ENCODE measurements at regions not wholly inside any gene's neighbourhood (a gene's known extent, or its start where the extent isn't known, plus 50 kb on each side); places are given as distances from the start of the nearest gene placed in this dataset.

GRCh38 chr2:139946690-139947089 is 1166.5 kb upstream of the NXPH2 start:
- no peak for DNase-seq (ENCODE audit: low read depth)

- DNase-seq (ENCODE audit: low read depth) = no peak
Observed at GRCh38 chr2:139940686-139941085, 1160.5 kb upstream of the NXPH2 start.

DNA sequence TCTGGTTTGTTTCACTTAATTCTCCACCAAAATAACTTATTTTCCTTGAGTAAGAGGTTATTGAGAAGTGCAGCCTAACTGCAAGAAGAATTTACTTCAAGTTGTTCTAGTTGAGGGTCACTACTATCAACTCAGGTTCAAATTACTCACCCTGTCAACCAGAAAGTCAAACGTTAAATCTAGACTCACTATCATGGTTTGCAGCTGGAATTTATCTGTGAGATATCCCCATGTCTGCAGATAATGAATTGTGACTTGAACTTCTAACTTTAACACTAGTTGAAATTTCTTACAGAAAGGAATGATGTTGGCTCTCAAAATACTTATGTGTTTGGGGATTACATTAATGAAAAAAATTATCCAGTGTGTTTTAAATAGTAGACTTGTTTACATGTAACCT is 1145.7 kb upstream of the NXPH2 start:
- DNase-seq (ENCODE audit: low read depth) = no peak

- no peak for DNase-seq (ENCODE audit: low read depth)
Observed at GRCh38 chr2:139924070-139924469, 1143.9 kb upstream of the NXPH2 start.

- DNase-seq (ENCODE audit: low read depth) = no peak
Observed at GRCh38 chr2:139918982-139919381, 1138.8 kb upstream of the NXPH2 start.

DNA sequence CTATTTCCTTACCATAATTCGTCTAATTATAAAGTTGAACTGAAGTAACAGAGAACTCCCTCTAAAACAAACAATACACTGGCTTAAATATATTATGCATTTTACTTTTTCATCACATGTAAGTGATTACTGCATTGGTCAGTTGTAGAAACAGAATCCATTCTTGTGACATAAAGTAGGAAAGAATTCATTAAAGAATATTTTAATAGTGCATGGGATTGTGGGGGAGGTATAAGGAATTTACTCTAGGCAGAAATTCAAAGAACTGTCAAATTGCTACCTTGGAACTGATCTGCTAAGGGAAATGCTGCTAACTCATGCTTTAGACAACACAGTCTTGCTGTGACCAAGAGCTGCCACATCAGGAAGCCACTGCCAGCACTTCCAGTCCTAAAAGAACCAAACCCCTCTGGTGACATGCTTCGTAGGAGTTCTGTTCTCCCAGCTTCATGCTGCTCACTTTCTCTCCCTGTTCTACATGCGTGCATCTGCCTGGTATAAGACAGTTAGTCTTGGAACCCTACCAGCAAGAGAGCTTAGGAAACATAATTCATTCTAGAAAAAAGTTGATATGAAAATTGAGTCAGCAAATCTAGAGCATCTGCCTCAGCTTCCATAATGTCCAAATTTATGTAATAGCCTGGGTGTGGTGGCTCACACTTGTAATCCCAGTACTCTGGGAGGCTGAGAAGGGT is 1137.6 kb upstream of the NXPH2 start:
- no peak for DNase-seq (ENCODE audit: low read depth)

DNA sequence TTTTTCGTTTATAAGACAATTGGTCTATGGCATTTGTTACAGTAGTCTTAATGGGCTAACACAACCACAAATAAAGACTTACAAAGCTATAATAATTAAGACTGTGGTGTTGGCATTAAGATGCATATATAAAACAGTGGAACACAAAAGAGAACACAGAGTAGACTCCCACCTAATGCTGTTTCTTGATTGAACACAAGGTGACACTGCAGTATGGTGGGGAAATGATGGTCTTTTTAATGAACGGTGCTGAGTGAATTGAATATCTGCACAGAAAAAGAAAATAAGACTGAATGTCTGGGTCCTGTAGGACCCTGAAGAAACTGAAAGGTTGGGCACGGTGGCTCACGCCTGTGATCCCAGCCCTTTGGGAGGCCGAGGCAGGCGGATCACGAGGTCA is 1136.6 kb upstream of the NXPH2 start:
- no peak for DNase-seq (ENCODE audit: low read depth)

DNA sequence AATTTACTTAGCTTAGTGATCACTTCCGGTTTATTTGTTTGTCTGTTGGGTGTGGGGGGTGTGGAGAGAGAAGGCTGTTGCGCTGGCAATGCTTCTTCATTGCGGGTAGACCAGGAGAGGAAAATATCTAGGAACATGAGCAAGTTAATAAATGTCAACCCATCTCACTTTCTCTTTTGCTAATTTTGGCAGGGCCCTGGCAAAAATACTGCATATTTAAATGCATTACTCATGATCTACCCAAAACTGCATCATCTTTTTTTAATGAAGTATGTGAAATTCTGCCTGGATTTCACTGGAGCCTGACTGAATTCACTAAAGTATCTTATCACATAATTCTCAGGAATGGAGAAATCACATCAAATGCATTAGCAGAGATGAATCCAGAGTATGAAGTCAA is 1131.0 kb upstream of the NXPH2 start:
- DNase-seq (ENCODE audit: low read depth) = no peak

- no peak for DNase-seq (ENCODE audit: low read depth)
Observed at GRCh38 chr2:139909136-139909535, 1128.9 kb upstream of the NXPH2 start.

DNA sequence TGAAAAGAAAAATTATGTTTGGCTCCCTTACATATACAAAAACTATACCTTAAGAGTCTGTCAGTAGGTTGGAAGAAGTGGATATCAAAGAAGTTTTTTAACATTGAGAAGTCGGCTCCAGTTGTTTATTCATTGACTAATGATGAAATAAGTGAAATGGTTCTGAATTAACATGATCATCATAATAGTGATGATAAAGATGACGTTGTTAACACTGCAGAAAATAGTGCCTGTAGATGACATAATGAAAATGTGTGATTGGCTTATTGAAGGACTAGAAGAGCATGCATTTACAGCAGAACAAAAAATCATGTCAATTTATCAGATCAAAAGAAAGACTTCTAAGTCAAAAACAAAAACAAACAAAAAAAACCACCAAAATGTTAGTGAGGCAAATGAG is 1125.4 kb upstream of the NXPH2 start:
- no peak for DNase-seq (ENCODE audit: low read depth)

DNA sequence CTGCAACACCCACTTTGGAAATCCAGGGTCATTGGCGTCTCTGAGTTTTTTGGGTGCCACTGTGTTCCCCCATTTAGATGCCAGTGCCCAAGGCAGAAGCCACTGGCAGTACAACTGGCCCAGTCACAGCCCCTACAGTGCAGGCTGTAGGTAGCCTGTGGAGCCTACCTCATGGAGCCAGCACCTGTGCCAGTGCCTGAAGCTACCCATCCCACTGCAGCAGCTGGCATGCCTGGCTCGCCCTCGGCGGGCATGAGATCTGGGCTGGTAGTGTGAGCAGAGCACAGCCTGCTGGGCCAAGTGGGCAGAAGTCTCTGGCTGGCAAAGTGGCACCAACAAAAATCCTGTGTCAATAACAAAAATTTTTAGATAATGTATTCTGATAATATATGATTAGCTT is 1111.4 kb upstream of the NXPH2 start:
- no peak for DNase-seq (ENCODE audit: low read depth)

- no peak for DNase-seq (ENCODE audit: low read depth)
Observed at GRCh38 chr2:139885921-139886498, 1105.8 kb upstream of the NXPH2 start.

GRCh38 chr2:139876964-139877363 is 1096.8 kb upstream of the NXPH2 start:
- DNase-seq (ENCODE audit: low read depth) = no peak

DNA sequence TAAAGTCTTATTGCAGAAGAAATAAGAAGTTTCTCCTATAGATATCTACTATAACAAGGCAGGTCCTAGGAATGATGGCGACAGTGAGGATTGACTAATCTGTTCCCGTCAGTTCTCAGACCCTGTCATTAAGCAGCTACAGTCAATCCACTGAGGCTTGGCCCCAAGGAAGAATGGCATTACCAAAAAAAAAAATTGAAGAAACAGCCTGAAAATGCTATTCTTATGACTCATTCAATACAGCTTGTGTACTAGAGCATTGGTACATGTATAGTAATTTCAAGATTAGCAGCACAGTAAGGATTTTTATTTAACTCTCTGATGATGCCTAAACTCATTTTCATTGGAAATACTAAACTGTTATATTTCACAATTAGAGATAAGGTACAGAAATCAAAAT is 1096.1 kb upstream of the NXPH2 start:
- DNase-seq (ENCODE audit: low read depth) = no peak

DNA sequence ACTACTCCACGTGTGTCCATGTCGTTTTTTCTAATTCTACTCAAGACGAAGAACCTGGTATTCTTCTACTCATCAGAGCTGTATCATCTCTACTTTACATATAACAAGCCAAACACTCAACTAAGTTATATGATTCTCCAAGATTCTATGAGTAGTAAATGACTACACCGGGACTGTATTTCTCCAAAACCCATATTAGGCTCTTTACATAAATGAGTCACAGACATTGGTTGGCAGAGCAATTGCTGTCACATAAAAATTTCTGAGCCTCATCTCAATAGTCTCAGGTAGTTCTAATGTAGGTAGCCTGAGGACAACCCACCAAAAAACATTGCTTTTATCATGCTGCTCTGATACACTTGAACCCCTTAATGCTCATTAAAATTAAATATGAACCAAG is 1092.3 kb upstream of the NXPH2 start:
- no peak for DNase-seq (ENCODE audit: low read depth)

GRCh38 chr2:139872032-139872431 is 1091.8 kb upstream of the NXPH2 start:
- no peak for DNase-seq (ENCODE audit: low read depth)

DNA sequence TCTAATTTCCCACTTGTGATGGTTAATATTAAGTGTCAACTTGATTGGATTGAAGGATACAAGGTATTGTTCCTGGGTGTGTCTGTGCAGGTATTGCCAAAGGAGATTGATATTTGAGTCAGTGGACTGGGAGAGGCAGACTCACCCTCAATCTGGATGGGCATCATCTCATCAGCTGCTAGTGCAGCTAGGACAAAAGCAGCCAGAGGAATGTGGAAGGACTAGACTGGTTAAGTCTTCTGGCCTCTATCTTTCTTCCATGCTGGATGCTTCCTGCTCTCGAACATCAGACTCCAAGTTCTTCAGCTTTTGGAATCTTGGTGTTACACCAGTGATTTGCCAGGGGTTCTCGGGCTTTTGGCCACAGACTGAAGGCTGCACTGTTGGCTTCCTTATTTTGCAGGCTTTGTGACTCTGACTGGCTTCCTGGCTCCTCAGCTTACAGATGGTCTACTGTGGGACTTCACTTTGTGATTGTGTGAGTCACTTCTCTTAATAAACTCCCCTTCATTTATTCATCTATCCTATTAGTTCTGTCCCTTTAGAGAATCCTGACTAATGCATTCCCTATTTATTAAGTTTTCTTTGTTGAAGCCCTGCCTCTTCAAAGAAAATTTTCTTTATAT is 1087.5 kb upstream of the NXPH2 start:
- DNase-seq (ENCODE audit: low read depth) = no peak

DNA sequence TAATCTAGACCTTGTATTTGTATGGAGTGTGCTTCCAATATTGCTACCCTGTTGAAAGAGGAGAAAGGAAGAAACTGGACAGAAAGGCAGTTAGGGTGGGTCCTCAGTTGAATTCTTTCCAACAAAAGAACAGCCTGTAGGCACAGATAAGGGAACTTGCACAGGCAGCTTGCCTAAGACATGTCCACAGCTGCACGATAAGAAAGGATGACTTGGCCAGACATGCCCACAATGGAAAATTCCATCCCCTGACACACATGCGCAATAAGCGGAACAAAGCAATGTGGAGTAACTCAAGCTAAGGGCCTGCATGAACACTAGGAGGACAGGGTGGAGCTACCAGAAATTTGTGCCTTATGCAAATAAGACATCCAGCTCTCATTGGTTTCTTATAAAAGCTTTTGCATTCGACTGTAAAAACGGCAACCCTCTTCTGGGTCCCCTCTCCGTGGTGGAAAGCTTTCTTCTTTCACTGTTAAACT is 1084.7 kb upstream of the NXPH2 start:
- no peak for DNase-seq (ENCODE audit: low read depth)

DNA sequence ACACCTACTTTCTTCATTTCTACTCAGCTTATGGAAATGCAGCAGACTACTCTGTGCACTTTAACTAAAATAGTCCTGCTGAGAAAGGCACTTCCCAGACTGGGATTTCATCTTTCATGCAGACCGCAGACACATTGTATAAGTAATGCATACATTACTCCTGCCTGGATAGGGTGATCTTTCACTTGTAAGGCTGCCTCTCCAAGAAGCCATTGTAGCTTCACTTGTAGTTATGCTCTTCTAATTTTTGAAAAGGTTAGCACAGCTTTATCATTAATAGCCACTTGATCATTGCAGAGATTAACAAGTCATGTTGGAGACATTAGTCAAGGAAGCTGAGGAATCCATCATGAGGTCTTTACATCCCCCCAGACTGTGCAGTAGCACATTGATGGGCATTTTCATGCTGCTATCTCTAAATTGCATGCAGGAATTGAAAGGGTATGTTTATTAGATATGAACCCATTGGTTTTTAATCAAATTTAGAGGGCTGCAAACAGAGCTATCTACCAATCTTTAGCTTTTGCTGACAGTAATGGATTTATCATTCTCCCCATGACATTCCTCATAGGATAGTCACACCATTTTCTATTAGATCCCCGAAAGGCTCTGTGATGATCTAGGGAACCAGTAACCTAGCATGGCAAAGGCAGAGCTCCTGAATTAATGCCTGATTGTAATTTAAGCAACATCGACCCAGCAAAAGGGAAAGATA is 1074.7 kb upstream of the NXPH2 start:
- no peak for DNase-seq (ENCODE audit: low read depth)

- DNase-seq (ENCODE audit: low read depth) = no peak
Observed at GRCh38 chr2:139850254-139850890, 1070.2 kb upstream of the NXPH2 start.

- no peak for DNase-seq (ENCODE audit: low read depth)
Observed at GRCh38 chr2:139836769-139837168, 1056.6 kb upstream of the NXPH2 start.

- DNase-seq (ENCODE audit: low read depth) = no peak
Observed at GRCh38 chr2:139835101-139835500, 1054.9 kb upstream of the NXPH2 start.

All from non-pigmented ciliary epithelial cell (primary cell).